ENCODE measurements at regions not wholly inside any gene's neighbourhood (a gene's known extent, or its start where the extent isn't known, plus 50 kb on each side); places are given as distances from the start of the nearest gene placed in this dataset.

GRCh38 chr15:97483232-97483631 lies 477.3 kb upstream of the ARRDC4 start:
- TF ChIP-seq POLR2A (IDR thresholded peaks at IDR 0.05; ENCODE audit: low read depth, low read length) (no peak), SMC3 (IDR thresholded peaks at IDR 0.05; ENCODE audit: low read depth, low read length) (no peak), CEBPB (IDR thresholded peaks at IDR 0.05; ENCODE audit: low read depth, low read length) (no peak), RAD21 (IDR thresholded peaks at IDR 0.05; ENCODE audit: low read length) (no peak), FOS (IDR thresholded peaks at IDR 0.05; ENCODE audit: low read depth, low read length) (no peak), BHLHE40 (IDR thresholded peaks at IDR 0.05; ENCODE audit: low read depth, low read length) (no peak), MAFK (IDR thresholded peaks at IDR 0.05; ENCODE audit: low read depth, low read length) (no peak), MXI1 (IDR thresholded peaks at IDR 0.05; ENCODE audit: borderline replicate concordance, low read depth, low read length) (no peak)
- TF ChIP-seq, protein P1, sequence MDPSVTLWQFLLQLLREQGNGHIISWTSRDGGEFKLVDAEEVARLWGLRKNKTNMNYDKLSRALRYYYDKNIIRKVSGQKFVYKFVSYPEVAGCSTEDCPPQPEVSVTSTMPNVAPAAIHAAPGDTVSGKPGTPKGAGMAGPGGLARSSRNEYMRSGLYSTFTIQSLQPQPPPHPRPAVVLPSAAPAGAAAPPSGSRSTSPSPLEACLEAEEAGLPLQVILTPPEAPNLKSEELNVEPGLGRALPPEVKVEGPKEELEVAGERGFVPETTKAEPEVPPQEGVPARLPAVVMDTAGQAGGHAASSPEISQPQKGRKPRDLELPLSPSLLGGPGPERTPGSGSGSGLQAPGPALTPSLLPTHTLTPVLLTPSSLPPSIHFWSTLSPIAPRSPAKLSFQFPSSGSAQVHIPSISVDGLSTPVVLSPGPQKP (IDR thresholded peaks at IDR 0.05; ENCODE audit: borderline replicate concordance, low read depth, low read length): no peak
- TF ChIP-seq, protein P2, sequence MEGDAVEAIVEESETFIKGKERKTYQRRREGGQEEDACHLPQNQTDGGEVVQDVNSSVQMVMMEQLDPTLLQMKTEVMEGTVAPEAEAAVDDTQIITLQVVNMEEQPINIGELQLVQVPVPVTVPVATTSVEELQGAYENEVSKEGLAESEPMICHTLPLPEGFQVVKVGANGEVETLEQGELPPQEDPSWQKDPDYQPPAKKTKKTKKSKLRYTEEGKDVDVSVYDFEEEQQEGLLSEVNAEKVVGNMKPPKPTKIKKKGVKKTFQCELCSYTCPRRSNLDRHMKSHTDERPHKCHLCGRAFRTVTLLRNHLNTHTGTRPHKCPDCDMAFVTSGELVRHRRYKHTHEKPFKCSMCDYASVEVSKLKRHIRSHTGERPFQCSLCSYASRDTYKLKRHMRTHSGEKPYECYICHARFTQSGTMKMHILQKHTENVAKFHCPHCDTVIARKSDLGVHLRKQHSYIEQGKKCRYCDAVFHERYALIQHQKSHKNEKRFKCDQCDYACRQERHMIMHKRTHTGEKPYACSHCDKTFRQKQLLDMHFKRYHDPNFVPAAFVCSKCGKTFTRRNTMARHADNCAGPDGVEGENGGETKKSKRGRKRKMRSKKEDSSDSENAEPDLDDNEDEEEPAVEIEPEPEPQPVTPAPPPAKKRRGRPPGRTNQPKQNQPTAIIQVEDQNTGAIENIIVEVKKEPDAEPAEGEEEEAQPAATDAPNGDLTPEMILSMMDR (conservative IDR thresholded peaks at IDR 0.05; ENCODE audit: low read depth, low read length): no peak

Data from IMR-90 (cell line).